Stomach (tissue), 8 donors: ENCODE measurements at regions not wholly inside any gene's neighbourhood (a gene's known extent, or its start where the extent isn't known, plus 50 kb on each side); places are given as distances from the start of the nearest gene placed in this dataset.

Experiments used
- DNase-seq, 2 donors: peaks; one replicate each; pipeline versions ENCODE4 v3.0.0 to v3.0.0-alpha.2; 2013 to 2019
- H3K27ac ChIP-seq, 5 donors: fragments of 200-600 bp in 4 of 5; sonication (generic) in 4 of 5; one replicate each; pipeline ENCODE4 v1.5.1; 2013 to 2019; ENCODE audit warnings: mild to moderate bottlenecking in 1 of 5, moderate library complexity in 1 of 5
- H3K27me3 ChIP-seq, 3 donors: fragments of 200-600 bp; sonication (generic); one replicate each; pipeline ENCODE4 v1.5.1; 2017 to 2019; ENCODE audit warnings: mixed run types in 1 of 3
- H3K36me3 ChIP-seq, 4 donors: fragments of 200-600 bp; sonication (generic); 1 replicate in 3 of 4; 2 replicates in 1 of 4; pipeline ENCODE4 v1.5.1; 2016 to 2019
- H3K4me1 ChIP-seq, 4 donors: fragments of 200-600 bp; sonication (generic); one replicate each; pipeline ENCODE4 v1.5.1; 2016 to 2019
- H3K4me3 ChIP-seq, 4 donors: fragments of 200-600 bp; sonication (generic) in 3 of 4; one replicate each; pipeline ENCODE4 v1.5.1; 2016 to 2019; ENCODE audit warnings: mild to moderate bottlenecking in 1 of 4
- H3K9me3 ChIP-seq, 4 donors: fragments of 200-600 bp; sonication (generic); one replicate each; pipeline ENCODE4 v1.5.1; 2016 to 2019
- CTCF ChIP-seq, 7 experiments: fragments of 450-650 bp in 4 of 7; fragments of 200-600 bp in 3 of 7; sonication (generic) in 3 of 7; IDR thresholded peaks; one replicate each; pipeline ENCODE4 v1.5.1; 2016 to 2019; ENCODE audit warnings: antibody characterized with exemption in 7 of 7, control low read depth in 2 of 7, mild to moderate bottlenecking in 1 of 7
- EP300 ChIP-seq: sonication (generic); formaldehyde crosslinking; IDR thresholded peaks from one replicate; pipeline ENCODE4 v1.6.1; 2017; ENCODE audit warnings: antibody characterized with exemption
- POLR2A ChIP-seq, 4 donors: fragments of 450-650 bp; IDR thresholded peaks; one replicate each; pipeline ENCODE4 v1.6.1; 2016; ENCODE audit warnings: antibody characterized with exemption in 4 of 4, control low read depth in 2 of 4, mild to moderate bottlenecking in 1 of 4, moderate library complexity in 1 of 4
- POLR2AphosphoS5 ChIP-seq, 3 donors: sonication (generic); formaldehyde crosslinking; IDR thresholded peaks; one replicate each; pipeline ENCODE4 v1.6.1; 2016; ENCODE audit warnings: antibody characterized with exemption in 3 of 3
- WGBS, 5 donors: extraction: QIAGEN DNeasy Blood & Tissue Kit in 3 of 5; methylation state at CpG; one replicate each; pipeline versions ENCODE4 v1.1.5 to v1.1.7; 2013 to 2018; 5-methylcytosine and 5-hydroxymethylcytosine counted together
- intact Hi-C: fragments of 100-400 bp; cut with DNase I; formaldehyde crosslinking; loops from one replicate; pipeline ENCODE4 v1.15.1; 2023; ENCODE audit warnings: low total_unique reads
- donor health status: healthy with polysubstance abuse.
- donor health status: Bipolar disorder and iron deficiency.
- donor health status: healthy.

GRCh38 chr21:15559660-15560059, 170.1 kb upstream of the USP25 start:
- 81 to 91% (median 82%) methylated on average over 2 of the region's 2 CpGs for WGBS, 5 donors
- intact Hi-C loops = no loop called here

GRCh38 chr21:15560383-15561056, 169.3 kb upstream of the USP25 start:
- TF ChIP-seq POLR2A (IDR thresholded peaks at IDR 0.05) (no peak), EP300 (no peak), POLR2AphosphoS5 (IDR thresholded peaks at IDR 0.05) (no peak)
- Histone ChIP-seq H3K36me3 (no peaks in the 10 kb centered on the region), H3K27me3 (no peaks in the 10 kb centered on the region), H3K27ac (no peak overlapping the region), H3K4me1 (peaks cover 0 to 4% (median 0%) of the 10 kb centered on the region in 4 donors), H3K9me3 (no peaks in the 10 kb centered on the region), H3K4me3 (no peak overlapping the region)
- DNase-seq = no peak
- intact Hi-C loops = no loop called here
- WGBS, 5 donors = 83 to 91% (median 85%) methylated on average over 6 of the region's 6 CpGs

More at GRCh38 chr21:15559660-15560059, 170.1 kb upstream of the USP25 start:
- no peaks in the 10 kb centered on the region for H3K36me3 ChIP-seq
- DNase-seq = no peak
- H3K4me1 ChIP-seq = peaks cover 0 to 4% (median 0%) of the 10 kb centered on the region in 4 donors
- TF ChIP-seq CTCF (IDR thresholded peaks at IDR 0.05) = no peak
- TF ChIP-seq EP300 = no peak
- no peak for TF ChIP-seq POLR2AphosphoS5 (IDR thresholded peaks at IDR 0.05)
- TF ChIP-seq POLR2A (IDR thresholded peaks at IDR 0.05) = no peak
- H3K4me3 ChIP-seq = no peak overlapping the region
- no peaks in the 10 kb centered on the region for H3K27me3 ChIP-seq
- no peak overlapping the region for H3K27ac ChIP-seq
- H3K9me3 ChIP-seq = no peaks in the 10 kb centered on the region

- Histone ChIP-seq H3K36me3 (no peaks in the 10 kb centered on the region), H3K9me3 (no peaks in the 10 kb centered on the region), H3K27me3 (no peaks in the 10 kb centered on the region), H3K4me3 (no peak overlapping the region), H3K27ac (no peak overlapping the region), H3K4me1 (peaks cover 0 to 4% (median 0%) of the 10 kb centered on the region in 4 donors)
- no peak for DNase-seq
- TF ChIP-seq EP300 = no peak
- TF ChIP-seq CTCF (IDR thresholded peaks at IDR 0.05) = no peak
- no peak for TF ChIP-seq POLR2AphosphoS5 (IDR thresholded peaks at IDR 0.05)
- TF ChIP-seq POLR2A (IDR thresholded peaks at IDR 0.05) = no peak
- intact Hi-C loops = no loop called here
These were observed 167.0 kb upstream of the USP25 start for GRCh38 chr21:15562748-15563147.

- Histone ChIP-seq H3K36me3 (no peaks in the 10 kb centered on the region), H3K9me3 (no peaks in the 10 kb centered on the region), H3K27me3 (no peaks in the 10 kb centered on the region), H3K4me1 (peaks cover 0 to 4% (median 0%) of the 10 kb centered on the region in 4 donors), H3K27ac (peak overlapping the region in 2 of 5 donors; percentile 33 to 50), H3K4me3 (no peak overlapping the region)
- 16 to 40% (median 35%) methylated on average over 4 of the region's 4 CpGs for WGBS, 5 donors
- intact Hi-C loops = no loop called here
- DNase-seq = peak in 1 of 2 donors; percentile 78
- TF ChIP-seq EP300 (no peak), POLR2AphosphoS5 (IDR thresholded peaks at IDR 0.05) (peak in 2 of 3 donors; percentile 47 to 86)
These were observed 164.9 kb upstream of the USP25 start for GRCh38 chr21:15564907-15565306.

- DNase-seq = no peak
- TF ChIP-seq CTCF (IDR thresholded peaks at IDR 0.05) = no peak
- no peak for TF ChIP-seq EP300
- no peak for TF ChIP-seq POLR2AphosphoS5 (IDR thresholded peaks at IDR 0.05)
- TF ChIP-seq POLR2A (IDR thresholded peaks at IDR 0.05) = no peak
These were observed 163.1 kb upstream of the USP25 start for GRCh38 chr21:15566703-15567102.

More at GRCh38 chr21:15566703-15567102, 163.1 kb upstream of the USP25 start:
- no peaks in the 10 kb centered on the region for H3K27me3 ChIP-seq
- intact Hi-C loops = no loop called here
- H3K9me3 ChIP-seq = no peaks in the 10 kb centered on the region
- H3K4me1 ChIP-seq = peaks cover 0 to 4% (median 0%) of the 10 kb centered on the region in 4 donors
- 26 to 74% (median 49%) methylated on average over 1 of the region's 1 CpG for WGBS, 5 donors
- H3K4me3 ChIP-seq = no peak overlapping the region
- no peaks in the 10 kb centered on the region for H3K36me3 ChIP-seq
- H3K27ac ChIP-seq = no peak overlapping the region
